HepG2 (cell line): ENCODE measurements at regions not wholly inside any gene's neighbourhood (a gene's known extent, or its start where the extent isn't known, plus 50 kb on each side); places are given as distances from the start of the nearest gene placed in this dataset.

Experiments used
- ATAC-seq: fragments of 200-7000 bp; cut with Tn5 transposase; 3 replicates; pipeline ENCODE4 v1.9.1; 2020; ENCODE audit warnings: mild to moderate bottlenecking, moderate library complexity
- BruUV-seq: library from RNA; stranded (reverse); fragments of 400-500 nt; replicated peaks from 2 replicates; lab custom pipeline; 2021; lab: Mats Ljungman, UMichigan
- CTCF ChIA-PET: fragments of 300-600 bp; formaldehyde crosslinking; extraction: SDS; loops from one replicate; lab custom pipeline; 2021; ENCODE audit warnings: low total read pairs, inconsistent platforms, low intra/inter-chr PET ratio; lab: Yijun Ruan, JAX
- POLR2A ChIA-PET: fragments of 350-600 bp; sonication (Branson Sonifier 250); formaldehyde crosslinking; loops from one replicate; lab custom pipeline; 2020; ENCODE audit warnings: antibody characterized with exemption, inconsistent platforms; lab: Yijun Ruan, JAX
- DNase-seq: peaks from one replicate; pipeline ENCODE4 v3.0.0-alpha.2; 2015; ENCODE audit warnings: low spot score
- FAIRE-seq: peaks from 3 replicates; lab custom pipeline; 2011; peaks lifted over from hg19 to GRCh38; lab: Jason Lieb, UNC
- H2AFZ ChIP-seq: one replicate; pipeline ENCODE4 v1.6.1; 2011; ENCODE audit warnings: low read length, inconsistent platforms
- H3K27ac ChIP-seq: fragments of 300-600 bp; 3 replicates; pipeline ENCODE4 v1.8.0; 2011; ENCODE audit warnings: mixed run types, mild to moderate bottlenecking, mixed read lengths, low read length, inconsistent platforms; ENCODE audit not compliant: insufficient read depth; ENCODE audit errors: extremely low read length
- H3K27me3 ChIP-seq, 2 experiments: fragments of 200-600 bp in 1 of 2; 2 replicates in 1 of 2; 3 replicates in 1 of 2; pipeline versions ENCODE4 v1.6.0 to v1.8.0; 2011; ENCODE audit warnings: low read length in 2 of 2, mild to moderate bottlenecking in 2 of 2, moderate library complexity in 2 of 2, inconsistent platforms in 1 of 2; ENCODE audit not compliant: insufficient read depth in 2 of 2, control insufficient read depth in 1 of 2
- H3K36me3 ChIP-seq, 2 experiments: fragments of 200-600 bp in 1 of 2; replicated peaks in 1 of 2; 2 replicates in 1 of 2; 3 replicates in 1 of 2; pipeline versions ENCODE4 v1.5.1 to v1.8.0; 2011; ENCODE audit warnings: low read length in 2 of 2, inconsistent platforms in 1 of 2; ENCODE audit not compliant: insufficient read depth in 2 of 2, control insufficient read depth in 1 of 2
- H3K4me1 ChIP-seq: 2 replicates; pipeline ENCODE4 v1.5.1; 2012; ENCODE audit warnings: low read length, inconsistent platforms; ENCODE audit not compliant: insufficient read depth
- H3K4me2 ChIP-seq: 2 replicates; pipeline ENCODE4 v1.6.0; 2011; ENCODE audit warnings: low read depth, low read length, inconsistent platforms
- H3K4me3 ChIP-seq, 3 experiments: fragments of 200-600 bp in 1 of 3; sonication (generic), shearing (Covaris generic) in 1 of 3; replicated peaks in 1 of 3; 2 replicates each; pipeline ENCODE4 v1.5.1; 2011 to 2016; ENCODE audit warnings: low read length in 3 of 3, inconsistent platforms in 2 of 3, low read depth in 2 of 3, mild to moderate bottlenecking in 2 of 3, control low read depth in 1 of 3, mixed read lengths in 1 of 3; ENCODE audit not compliant: insufficient read depth in 1 of 3
- H3K79me2 ChIP-seq: one replicate; pipeline ENCODE4 v1.6.1; 2011; ENCODE audit warnings: low read length, inconsistent platforms; ENCODE audit not compliant: insufficient read depth
- H3K9ac ChIP-seq: 2 replicates; pipeline ENCODE4 v1.6.0; 2011; ENCODE audit warnings: mild to moderate bottlenecking, low read depth, low read length, inconsistent platforms; ENCODE audit not compliant: insufficient read depth
- H3K9me3 ChIP-seq: 2 replicates; pipeline ENCODE4 v1.5.1; 2012; ENCODE audit warnings: mild to moderate bottlenecking, low read length
- H4K20me1 ChIP-seq: 2 replicates; pipeline ENCODE4 v1.6.0; 2011; ENCODE audit warnings: inconsistent platforms, mild to moderate bottlenecking, low read length, moderate library complexity; ENCODE audit not compliant: insufficient read depth
- ATF5 ChIP-seq: sonication (generic); formaldehyde crosslinking; IDR thresholded peaks from 2 replicates; pipeline ENCODE4 v1.4.0; 2020; ENCODE audit warnings: mild to moderate bottlenecking, low read depth, missing genetic modification reagents
- BATF2 ChIP-seq: sonication (generic); formaldehyde crosslinking; IDR thresholded peaks from 2 replicates; pipeline ENCODE4 v1.8.0; 2022; ENCODE audit warnings: mild to moderate bottlenecking, missing genetic modification reagents, moderate library complexity
- BRD4 ChIP-seq: sonication (generic); formaldehyde crosslinking; IDR thresholded peaks from 2 replicates; pipeline ENCODE4 v1.4.0; 2020; ENCODE audit warnings: missing genetic modification reagents
- DNMT3B ChIP-seq: conservative IDR thresholded peaks from 2 replicates; pipeline ENCODE4 v1.6.1; 2016; ENCODE audit warnings: missing biosample characterization, control low read depth
- HMG20A ChIP-seq: IDR thresholded peaks from 2 replicates; pipeline ENCODE4 v1.6.1; 2016; ENCODE audit warnings: borderline replicate concordance
- HNRNPL ChIP-seq: fragments of 200-400 bp; formaldehyde crosslinking; IDR thresholded peaks from 2 replicates; pipeline ENCODE4 v1.6.1; 2017; ENCODE audit warnings: mild to moderate bottlenecking, low read depth, low read length
- IKZF1 ChIP-seq: fragments of 450-650 bp; IDR thresholded peaks from 2 replicates; pipeline ENCODE4 v1.7.1; 2016
- KLF16 ChIP-seq, 2 experiments: sonication (generic) in 1 of 2; formaldehyde crosslinking in 1 of 2; IDR thresholded peaks; 2 replicates each; pipeline versions ENCODE4 v1.6.1 to v1.8.0; 2016 to 2023; ENCODE audit warnings: missing genetic modification reagents in 2 of 2, missing compliant biosample characterization in 1 of 2
- MAFG ChIP-seq: sonication (generic); formaldehyde crosslinking; IDR thresholded peaks from 2 replicates; pipeline ENCODE4 v1.5.1; 2020; ENCODE audit warnings: mild to moderate bottlenecking, missing genetic modification reagents
- MATR3 ChIP-seq: sonication (generic); formaldehyde crosslinking; IDR thresholded peaks from 2 replicates; pipeline ENCODE4 v1.4.0; 2020; ENCODE audit warnings: missing genetic modification reagents
- SIX4 ChIP-seq: sonication (generic); formaldehyde crosslinking; IDR thresholded peaks from 2 replicates; pipeline ENCODE4 v1.4.0; 2020; ENCODE audit warnings: missing genetic modification reagents
- WIZ ChIP-seq: sonication (generic); formaldehyde crosslinking; IDR thresholded peaks from 2 replicates; pipeline ENCODE4 v1.5.1; 2020; ENCODE audit warnings: mild to moderate bottlenecking, missing genetic modification reagents
- ZBTB38 ChIP-seq: sonication (generic); formaldehyde crosslinking; IDR thresholded peaks from 2 replicates; pipeline ENCODE4 v1.5.1; 2020; ENCODE audit warnings: mild to moderate bottlenecking, missing genetic modification reagents
- ZNF160 ChIP-seq: sonication (generic); formaldehyde crosslinking; IDR thresholded peaks from 2 replicates; pipeline ENCODE4 v1.8.0; 2022; ENCODE audit warnings: mild to moderate bottlenecking, inconsistent platforms, missing genetic modification reagents
- ZNF20 ChIP-seq: sonication (generic); formaldehyde crosslinking; IDR thresholded peaks from 2 replicates; pipeline ENCODE4 v1.4.0; 2020; ENCODE audit warnings: mild to moderate bottlenecking, moderate library complexity, missing genetic modification reagents
- ZNF354B ChIP-seq: sonication (generic); formaldehyde crosslinking; IDR thresholded peaks from 2 replicates; pipeline ENCODE4 v1.8.0; 2022; ENCODE audit warnings: mild to moderate bottlenecking, missing genetic modification reagents
- ZNF513 ChIP-seq: sonication (generic); formaldehyde crosslinking; conservative IDR thresholded peaks from 2 replicates; pipeline ENCODE4 v1.5.0; 2020; ENCODE audit warnings: missing genetic modification reagents
- ZNF598 ChIP-seq: sonication (generic); formaldehyde crosslinking; IDR thresholded peaks from 2 replicates; pipeline ENCODE4 v1.5.1; 2020; ENCODE audit warnings: mild to moderate bottlenecking, missing genetic modification reagents, borderline replicate concordance
- ZNF615 ChIP-seq: sonication (generic); formaldehyde crosslinking; IDR thresholded peaks from 2 replicates; pipeline ENCODE4 v1.5.0; 2020; ENCODE audit warnings: mild to moderate bottlenecking, missing genetic modification reagents, borderline replicate concordance
- ZNF776 ChIP-seq: sonication (generic); formaldehyde crosslinking; IDR thresholded peaks from 2 replicates; pipeline ENCODE4 v1.4.0; 2020; ENCODE audit warnings: mild to moderate bottlenecking, missing genetic modification reagents
- ZNF878 ChIP-seq: sonication (generic); formaldehyde crosslinking; IDR thresholded peaks from 2 replicates; pipeline ENCODE4 v1.8.1; 2023; ENCODE audit warnings: mild to moderate bottlenecking, missing genetic modification reagents, moderate library complexity
- in situ Hi-C: cut with HindIII; loops from 2 replicates; pipeline ENCODE4 v1.10.0; 2017; ENCODE audit warnings: low pct_unique_long_range_greater_than_20kb; ENCODE audit not compliant: extremely low pct_ligation_motif_present
- intact Hi-C: fragments of 100-400 bp; cut with micrococcal nuclease; formaldehyde crosslinking; loops from one replicate; pipeline ENCODE4 v1.10.0; 2022; ENCODE audit not compliant: unreplicated experiment

- TF ChIP-seq ATF5 (CRISPR knock-in tag) (no peak), MATR3 (CRISPR knock-in tag) (no peak), ZNF20 (CRISPR knock-in tag) (no peak), SIX4 (CRISPR knock-in tag) (no peak), BRD4 (CRISPR knock-in tag) (no peak)
Observed at GRCh38 chr4:156503119-156503518, 468.5 kb downstream of the PDGFC start (continued).

- H3K4me1 ChIP-seq = no peaks in the 10 kb centered on the region
- POLR2A ChIA-PET = no interaction called here
- H3K27ac ChIP-seq = no peak overlapping the region
- H3K27me3 ChIP-seq = no peaks in the 10 kb centered on the region
- H2AFZ ChIP-seq = no peak overlapping the region
- TF ChIP-seq ZNF878 (CRISPR knock-in tag) (no peak), MATR3 (CRISPR knock-in tag) (no peak), DNMT3B (CRISPR knock-in tag) (no peak), KLF16 (CRISPR knock-in tag; IDR thresholded peaks at IDR 0.05) (no peak), ZNF513 (CRISPR knock-in tag) (no peak), HMG20A (CRISPR knock-in tag) (no peak), WIZ (CRISPR knock-in tag) (no peak), ZNF598 (CRISPR knock-in tag) (no peak), MAFG (CRISPR knock-in tag) (no peak), HNRNPL (no peak), ZNF354B (no peak), ZNF776 (CRISPR knock-in tag) (no peak), ZNF615 (CRISPR knock-in tag) (no peak), BATF2 (CRISPR knock-in tag) (no peak), ZBTB38 (CRISPR knock-in tag) (no peak), IKZF1 (no peak), ZNF160 (no peak)
- TF ChIP-seq, all 625 proteins: peak for 0
- in situ Hi-C loops (no loop called here), intact Hi-C loops (no loop called here)
- ATAC-seq = no peak
- Histone ChIP-seq H3K9ac (no peak overlapping the region), H3K4me3 (no peak overlapping the region), H4K20me1 (no peaks in the 10 kb centered on the region), H3K4me2 (no peak overlapping the region), H3K9me3 (no peaks in the 10 kb centered on the region), H3K79me2 (no peaks in the 10 kb centered on the region), H3K36me3 (no peaks in the 10 kb centered on the region)
- DNase-seq = no peak
- FAIRE-seq = no peak
- no TSS peak for BruUV-seq
- CTCF ChIA-PET = no interaction called here
Observed at GRCh38 chr4:156501962-156502361, 469.6 kb downstream of the PDGFC start.
